Ishikawa (cell line): ENCODE measurements at regions not wholly inside any gene's neighbourhood (a gene's known extent, or its start where the extent isn't known, plus 50 kb on each side); places are given as distances from the start of the nearest gene placed in this dataset.

Source experiments
- CEBPB ChIP-seq: IDR thresholded peaks from 2 replicates; pipeline ENCODE4 v1.6.1; 2012
- CREB1 ChIP-seq: IDR thresholded peaks from 2 replicates; pipeline ENCODE4 v1.6.1; 2012; ENCODE audit warnings: low read depth
- EGR1 ChIP-seq: IDR thresholded peaks from 2 replicates; pipeline ENCODE4 v1.6.1; 2012
- EP300 ChIP-seq: IDR thresholded peaks from 2 replicates; pipeline ENCODE4 v1.6.1; 2012; ENCODE audit warnings: borderline replicate concordance
- FOXM1 ChIP-seq: IDR thresholded peaks from 2 replicates; pipeline ENCODE4 v1.6.1; 2012; ENCODE audit warnings: low read depth, borderline replicate concordance
- NFIC ChIP-seq: IDR thresholded peaks from 2 replicates; pipeline ENCODE4 v1.6.1; 2012
- RAD21 ChIP-seq: IDR thresholded peaks from 2 replicates; pipeline ENCODE4 v1.6.1; 2012; ENCODE audit warnings: low read depth
- TAF1 ChIP-seq: IDR thresholded peaks from 2 replicates; pipeline ENCODE4 v1.6.1; 2012; ENCODE audit warnings: low read depth, mild to moderate bottlenecking
- TCF12 ChIP-seq: IDR thresholded peaks from 2 replicates; pipeline ENCODE4 v1.6.1; 2012; ENCODE audit warnings: low read depth
- YY1 ChIP-seq: IDR thresholded peaks from 2 replicates; pipeline ENCODE4 v1.6.1; 2012; ENCODE audit warnings: low read depth
- ZBTB7A ChIP-seq: IDR thresholded peaks from 2 replicates; pipeline ENCODE4 v1.6.1; 2012; ENCODE audit warnings: low read depth
- TF ChIP-seq, protein P1 (sequence below): IDR thresholded peaks from 2 replicates; pipeline ENCODE4 v1.6.1; 2012
- TF ChIP-seq, protein P2 (sequence below): IDR thresholded peaks from 2 replicates; pipeline ENCODE4 v1.6.1; 2012; ENCODE audit warnings: low read depth, mild to moderate bottlenecking

DNA sequence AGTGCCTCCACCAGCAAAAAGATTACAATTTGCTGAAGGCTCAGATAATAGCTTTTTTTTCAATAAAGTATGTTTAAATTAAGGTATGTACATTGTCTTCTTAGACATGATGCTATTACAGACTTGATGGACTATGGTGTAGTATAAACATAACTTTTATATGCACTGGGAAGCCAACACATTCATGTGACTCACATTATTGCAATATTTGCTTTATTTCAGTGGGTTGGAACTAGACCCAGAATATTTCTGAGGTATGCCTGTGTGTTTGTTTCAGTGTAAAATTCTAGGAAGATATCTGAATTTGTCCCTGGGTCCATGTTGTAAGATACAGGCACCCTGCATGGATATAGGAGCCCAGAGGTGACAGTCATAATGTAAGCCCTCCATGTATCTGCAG is 120.0 kb upstream of the BDNF start:
- TF ChIP-seq, protein P1, sequence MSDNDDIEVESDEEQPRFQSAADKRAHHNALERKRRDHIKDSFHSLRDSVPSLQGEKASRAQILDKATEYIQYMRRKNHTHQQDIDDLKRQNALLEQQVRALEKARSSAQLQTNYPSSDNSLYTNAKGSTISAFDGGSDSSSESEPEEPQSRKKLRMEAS, result no peak
- TF ChIP-seq EGR1, result no peak
- no peak for TF ChIP-seq RAD21
- no peak for TF ChIP-seq EP300
- no peak for TF ChIP-seq CEBPB
- TF ChIP-seq, protein P2, sequence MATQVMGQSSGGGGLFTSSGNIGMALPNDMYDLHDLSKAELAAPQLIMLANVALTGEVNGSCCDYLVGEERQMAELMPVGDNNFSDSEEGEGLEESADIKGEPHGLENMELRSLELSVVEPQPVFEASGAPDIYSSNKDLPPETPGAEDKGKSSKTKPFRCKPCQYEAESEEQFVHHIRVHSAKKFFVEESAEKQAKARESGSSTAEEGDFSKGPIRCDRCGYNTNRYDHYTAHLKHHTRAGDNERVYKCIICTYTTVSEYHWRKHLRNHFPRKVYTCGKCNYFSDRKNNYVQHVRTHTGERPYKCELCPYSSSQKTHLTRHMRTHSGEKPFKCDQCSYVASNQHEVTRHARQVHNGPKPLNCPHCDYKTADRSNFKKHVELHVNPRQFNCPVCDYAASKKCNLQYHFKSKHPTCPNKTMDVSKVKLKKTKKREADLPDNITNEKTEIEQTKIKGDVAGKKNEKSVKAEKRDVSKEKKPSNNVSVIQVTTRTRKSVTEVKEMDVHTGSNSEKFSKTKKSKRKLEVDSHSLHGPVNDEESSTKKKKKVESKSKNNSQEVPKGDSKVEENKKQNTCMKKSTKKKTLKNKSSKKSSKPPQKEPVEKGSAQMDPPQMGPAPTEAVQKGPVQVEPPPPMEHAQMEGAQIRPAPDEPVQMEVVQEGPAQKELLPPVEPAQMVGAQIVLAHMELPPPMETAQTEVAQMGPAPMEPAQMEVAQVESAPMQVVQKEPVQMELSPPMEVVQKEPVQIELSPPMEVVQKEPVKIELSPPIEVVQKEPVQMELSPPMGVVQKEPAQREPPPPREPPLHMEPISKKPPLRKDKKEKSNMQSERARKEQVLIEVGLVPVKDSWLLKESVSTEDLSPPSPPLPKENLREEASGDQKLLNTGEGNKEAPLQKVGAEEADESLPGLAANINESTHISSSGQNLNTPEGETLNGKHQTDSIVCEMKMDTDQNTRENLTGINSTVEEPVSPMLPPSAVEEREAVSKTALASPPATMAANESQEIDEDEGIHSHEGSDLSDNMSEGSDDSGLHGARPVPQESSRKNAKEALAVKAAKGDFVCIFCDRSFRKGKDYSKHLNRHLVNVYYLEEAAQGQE, result no peak
- TF ChIP-seq YY1, result no peak
- no peak for TF ChIP-seq TAF1
- no peak for TF ChIP-seq NFIC
- no peak for TF ChIP-seq FOXM1
- TF ChIP-seq TCF12, result no peak
- TF ChIP-seq CREB1, result no peak
- no peak for TF ChIP-seq ZBTB7A
